Upper lobe of right lung (tissue), 1 donor: ENCODE measurements at regions not wholly inside any gene's neighbourhood (a gene's known extent, or its start where the extent isn't known, plus 50 kb on each side); places are given as distances from the start of the nearest gene placed in this dataset.
A peak's percentile ranks its signal among the peaks of the same experiment; 100 is the strongest.

Source experiments
- ATAC-seq: fragments of 200-7000 bp; cut with Tn5 transposase; one replicate; pipeline ENCODE4 v1.9.1; 2020; ENCODE audit warnings: mild to moderate bottlenecking, moderate library complexity
- DNase-seq: peaks from one replicate; pipeline ENCODE4 v3.0.0-alpha.2; 2020
- H3K27ac ChIP-seq: fragments of 200-600 bp; one replicate; pipeline ENCODE4 v1.8.0; 2022
- H3K27me3 ChIP-seq: fragments of 200-600 bp; one replicate; pipeline ENCODE4 v1.8.0; 2022; ENCODE audit warnings: mild to moderate bottlenecking
- H3K36me3 ChIP-seq: fragments of 200-600 bp; one replicate; pipeline ENCODE4 v1.8.0; 2022
- H3K4me1 ChIP-seq: fragments of 200-600 bp; one replicate; pipeline ENCODE4 v1.8.0; 2022
- H3K4me3 ChIP-seq: fragments of 200-600 bp; one replicate; pipeline ENCODE4 v1.8.0; 2022; ENCODE audit warnings: mild to moderate bottlenecking
- H3K9me3 ChIP-seq: fragments of 200-600 bp; one replicate; pipeline ENCODE4 v1.8.0; 2022
- intact Hi-C: fragments of 100-400 bp; cut with DNase I; formaldehyde crosslinking; loops from one replicate; pipeline ENCODE4 v1.11.0; 2022
- TF ChIP-seq, protein P1 (sequence below): fragments of 200-600 bp; IDR thresholded peaks from one replicate; pipeline ENCODE4 v1.8.0; 2022; ENCODE audit warnings: antibody characterized with exemption
- donor health status: DM: no; HTN: yes; CAD: no; lungs with severe emphysema.

DNA sequence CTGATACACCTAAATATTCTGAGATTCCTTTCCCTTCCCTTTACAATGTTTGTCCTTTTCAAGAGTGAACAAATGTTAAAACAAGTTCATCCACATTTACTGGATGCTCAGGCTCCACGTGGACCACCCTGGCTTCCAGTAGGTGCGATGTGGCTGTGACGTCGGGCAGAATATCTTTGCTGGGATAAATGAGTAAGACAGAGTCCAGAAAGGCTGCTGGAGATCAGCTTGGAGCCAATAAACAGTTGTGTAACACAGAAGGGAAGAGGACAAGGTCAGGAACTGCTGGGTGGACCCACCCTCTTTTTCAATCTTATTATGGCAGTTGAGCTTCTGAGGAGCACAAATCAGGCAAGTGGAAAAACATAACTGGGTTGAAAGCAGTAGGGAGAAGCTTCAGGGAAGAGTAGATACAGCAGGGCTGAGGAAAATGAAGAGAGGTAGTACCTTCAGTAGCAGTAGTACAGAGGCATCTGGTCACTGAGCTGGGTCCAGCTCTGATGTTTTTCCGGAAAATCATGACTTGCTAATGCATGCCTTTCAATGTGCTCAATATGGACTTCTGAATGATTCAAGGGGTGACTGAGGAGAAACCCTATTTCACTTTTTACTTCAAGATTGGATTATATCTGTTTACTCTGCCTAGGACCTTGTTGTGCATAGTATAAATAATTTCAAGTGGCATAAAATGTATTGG lies 171.8 kb upstream of the MAD2L1 start:
- ATAC-seq: no peak
- intact Hi-C loops: no loop called here
- H3K36me3 ChIP-seq: no peaks in the 10 kb centered on the region
- H3K4me1 ChIP-seq: no peaks in the 10 kb centered on the region
- no peaks in the 10 kb centered on the region for H3K9me3 ChIP-seq
- H3K27ac ChIP-seq: no peak overlapping the region
- no peak for DNase-seq
- no peak overlapping the region for H3K4me3 ChIP-seq
- H3K27me3 ChIP-seq: no peaks in the 10 kb centered on the region
- TF ChIP-seq, protein P1, sequence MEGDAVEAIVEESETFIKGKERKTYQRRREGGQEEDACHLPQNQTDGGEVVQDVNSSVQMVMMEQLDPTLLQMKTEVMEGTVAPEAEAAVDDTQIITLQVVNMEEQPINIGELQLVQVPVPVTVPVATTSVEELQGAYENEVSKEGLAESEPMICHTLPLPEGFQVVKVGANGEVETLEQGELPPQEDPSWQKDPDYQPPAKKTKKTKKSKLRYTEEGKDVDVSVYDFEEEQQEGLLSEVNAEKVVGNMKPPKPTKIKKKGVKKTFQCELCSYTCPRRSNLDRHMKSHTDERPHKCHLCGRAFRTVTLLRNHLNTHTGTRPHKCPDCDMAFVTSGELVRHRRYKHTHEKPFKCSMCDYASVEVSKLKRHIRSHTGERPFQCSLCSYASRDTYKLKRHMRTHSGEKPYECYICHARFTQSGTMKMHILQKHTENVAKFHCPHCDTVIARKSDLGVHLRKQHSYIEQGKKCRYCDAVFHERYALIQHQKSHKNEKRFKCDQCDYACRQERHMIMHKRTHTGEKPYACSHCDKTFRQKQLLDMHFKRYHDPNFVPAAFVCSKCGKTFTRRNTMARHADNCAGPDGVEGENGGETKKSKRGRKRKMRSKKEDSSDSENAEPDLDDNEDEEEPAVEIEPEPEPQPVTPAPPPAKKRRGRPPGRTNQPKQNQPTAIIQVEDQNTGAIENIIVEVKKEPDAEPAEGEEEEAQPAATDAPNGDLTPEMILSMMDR: no peak

DNA sequence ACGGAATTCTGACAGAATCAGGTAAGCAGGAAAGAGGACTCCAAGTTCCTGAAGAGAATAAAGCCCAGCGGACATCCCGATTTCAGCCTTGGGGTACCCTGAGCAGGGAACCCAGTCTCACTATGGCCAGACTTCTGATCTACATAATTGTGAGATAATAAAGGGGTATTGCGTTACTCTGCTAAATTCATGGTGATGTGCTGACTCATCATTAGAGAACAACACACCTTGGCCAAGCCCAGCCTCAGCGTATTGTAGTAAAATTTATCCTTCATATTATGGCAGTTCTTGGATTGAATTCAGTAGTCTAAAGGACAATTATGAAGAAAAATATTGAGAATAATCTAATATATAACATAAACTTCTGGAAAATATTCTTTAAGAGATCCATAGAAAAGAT lies 170.2 kb upstream of the MAD2L1 start:
- DNase-seq (no peak), ATAC-seq (no peak)

DNA sequence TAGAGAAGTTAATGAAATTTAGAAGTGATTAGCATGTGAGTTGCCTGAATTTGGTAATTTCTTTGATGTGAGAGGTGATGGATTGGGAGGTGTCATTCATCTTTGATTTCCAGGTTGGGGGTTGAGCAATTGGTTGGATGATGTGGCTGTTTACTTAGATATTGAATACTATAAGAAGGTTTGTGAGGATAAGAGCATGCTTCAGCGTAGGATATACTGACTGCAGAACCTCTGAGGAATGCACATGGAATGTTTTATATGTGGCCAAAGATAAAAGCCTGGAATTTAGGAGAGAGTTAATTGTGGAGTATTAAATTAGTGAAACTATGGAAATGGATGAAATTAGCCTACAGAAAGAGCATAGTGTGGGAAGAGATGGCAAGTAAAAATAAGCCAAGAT lies 165.4 kb upstream of the MAD2L1 start:
- Histone ChIP-seq H3K27ac (no peak overlapping the region), H3K36me3 (no peaks in the 10 kb centered on the region), H3K27me3 (no peaks in the 10 kb centered on the region), H3K4me1 (peaks cover 6% of the 10 kb centered on the region), H3K4me3 (no peak overlapping the region), H3K9me3 (no peaks in the 10 kb centered on the region)
- TF ChIP-seq, protein P1: no peak
- DNase-seq (no peak), ATAC-seq (no peak)
- intact Hi-C loops: no loop called here

More for the DNA sequence above, 170.2 kb upstream of the MAD2L1 start:
- H3K36me3 ChIP-seq: no peaks in the 10 kb centered on the region
- intact Hi-C loops: no loop called here
- H3K4me3 ChIP-seq: no peak overlapping the region
- no peaks in the 10 kb centered on the region for H3K4me1 ChIP-seq
- H3K27me3 ChIP-seq: no peaks in the 10 kb centered on the region
- no peaks in the 10 kb centered on the region for H3K9me3 ChIP-seq
- no peak overlapping the region for H3K27ac ChIP-seq
- TF ChIP-seq, protein P1: no peak

DNA sequence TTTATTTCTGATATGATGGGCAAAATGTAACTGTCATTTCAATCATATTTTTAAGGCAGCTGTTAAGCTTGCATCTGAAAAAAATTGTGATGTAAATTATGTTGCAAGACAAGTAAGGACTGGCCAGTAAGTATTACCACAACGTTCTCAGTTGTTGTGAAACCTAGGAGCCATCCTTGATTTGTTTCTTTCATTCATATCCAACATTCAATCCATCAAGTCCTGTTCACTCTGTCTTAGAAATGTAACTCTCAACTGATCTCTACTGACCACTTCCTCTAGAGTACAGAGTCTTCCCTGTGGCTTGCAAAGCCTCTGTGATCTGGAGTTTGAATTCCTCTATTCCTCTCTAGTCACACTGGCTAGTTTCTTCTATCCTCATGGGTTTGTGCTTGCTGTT lies 161.4 kb upstream of the MAD2L1 start:
- H3K4me1 ChIP-seq: peaks cover 6% of the 10 kb centered on the region
- no peak overlapping the region for H3K27ac ChIP-seq
- H3K36me3 ChIP-seq: no peaks in the 10 kb centered on the region
- H3K27me3 ChIP-seq: no peaks in the 10 kb centered on the region
- DNase-seq: no peak
- intact Hi-C loops: no loop called here
- TF ChIP-seq, protein P1: no peak
- no peak overlapping the region for H3K4me3 ChIP-seq
- no peaks in the 10 kb centered on the region for H3K9me3 ChIP-seq
- peak; percentile 42 for ATAC-seq

DNA sequence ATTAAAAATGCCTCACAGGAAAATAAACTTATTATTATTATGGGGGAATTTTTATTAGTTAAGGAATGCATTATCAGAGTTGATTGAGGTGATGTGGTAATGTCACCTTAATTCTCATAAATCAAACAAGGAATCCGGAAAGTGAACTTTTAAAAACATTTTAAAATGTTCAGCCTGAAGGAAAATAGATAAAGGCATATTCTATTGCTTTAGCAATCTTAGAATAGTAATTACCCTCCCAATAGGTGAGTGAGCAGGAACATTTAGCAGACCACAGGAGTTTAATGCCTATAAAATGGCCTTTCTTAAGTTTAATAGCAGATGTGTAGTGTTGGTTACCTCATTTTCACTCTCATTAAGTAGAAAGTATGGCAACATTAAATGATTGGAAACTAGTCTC lies 160.9 kb upstream of the MAD2L1 start:
- no peak overlapping the region for H3K4me3 ChIP-seq
- no peaks in the 10 kb centered on the region for H3K9me3 ChIP-seq
- intact Hi-C loops: no loop called here
- no peak for DNase-seq
- no peaks in the 10 kb centered on the region for H3K36me3 ChIP-seq
- H3K27ac ChIP-seq: no peak overlapping the region
- TF ChIP-seq, protein P1: no peak
- no peaks in the 10 kb centered on the region for H3K27me3 ChIP-seq
- no peak for ATAC-seq
- H3K4me1 ChIP-seq: peaks cover 6% of the 10 kb centered on the region

DNA sequence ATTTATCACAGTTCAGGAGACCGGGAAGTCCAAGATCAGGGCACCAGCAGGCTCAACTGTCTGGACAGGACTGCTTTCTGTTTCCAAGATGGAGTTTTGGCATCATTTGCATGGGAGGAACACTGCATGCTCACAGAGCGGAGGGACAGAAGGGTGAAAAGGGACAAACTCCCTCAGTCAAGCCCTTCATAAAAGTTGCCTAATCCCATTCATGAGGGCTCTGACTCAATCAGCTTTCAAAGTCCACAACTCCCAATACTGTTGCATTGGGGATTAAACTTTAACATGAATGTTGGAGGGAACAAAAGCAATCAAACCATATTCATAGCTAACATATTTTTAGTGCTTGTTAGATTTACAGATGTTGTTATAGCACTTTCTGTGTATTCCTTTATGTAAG lies 158.9 kb upstream of the MAD2L1 start:
- no peaks in the 10 kb centered on the region for H3K27me3 ChIP-seq
- H3K36me3 ChIP-seq: no peaks in the 10 kb centered on the region
- no peak for ATAC-seq
- DNase-seq: no peak
- TF ChIP-seq, protein P1: no peak
- intact Hi-C loops: no loop called here
- no peak overlapping the region for H3K27ac ChIP-seq
- H3K4me1 ChIP-seq: peaks cover 6% of the 10 kb centered on the region
- no peaks in the 10 kb centered on the region for H3K9me3 ChIP-seq
- H3K4me3 ChIP-seq: no peak overlapping the region
